GM23248 (cell line): ENCODE measurements at regions not wholly inside any gene's neighbourhood (a gene's known extent, or its start where the extent isn't known, plus 50 kb on each side); places are given as distances from the start of the nearest gene placed in this dataset.
"Not testable (repeated sequence)": the region's sequence is repeated elsewhere in the genome, so short reads cannot be mapped to it uniquely, and the experiment has no call there.

ENCODE experiments used
- DNase-seq: peaks from one replicate; pipeline ENCODE4 v3.0.0-alpha.2; 2015
- H2AFZ ChIP-seq: fragments of 200-600 bp; sonication (generic); 2 replicates; pipeline ENCODE4 v1.6.1; 2016; ENCODE audit warnings: antibody characterized with exemption
- H3F3A ChIP-seq: fragments of 200-600 bp; sonication (generic); 2 replicates; pipeline ENCODE4 v1.6.1; 2016; ENCODE audit warnings: mild to moderate bottlenecking, antibody characterized with exemption, mixed run types; ENCODE audit not compliant: insufficient read depth
- H3K27ac ChIP-seq: fragments of 200-600 bp; sonication (generic); 2 replicates; pipeline ENCODE4 v1.5.1; 2016; ENCODE audit warnings: mild to moderate bottlenecking
- H3K27me3 ChIP-seq: fragments of 200-600 bp; sonication (generic); replicated peaks from 2 replicates; pipeline ENCODE4 v1.6.1; 2016; ENCODE audit warnings: mild to moderate bottlenecking; ENCODE audit not compliant: insufficient read depth
- H3K36me3 ChIP-seq: fragments of 200-600 bp; sonication (generic); 2 replicates; pipeline ENCODE4 v1.6.1; 2016; ENCODE audit warnings: low read depth, mild to moderate bottlenecking
- H3K4me1 ChIP-seq: fragments of 200-600 bp; sonication (generic); 2 replicates; pipeline ENCODE4 v1.6.1; 2016; ENCODE audit warnings: mild to moderate bottlenecking; ENCODE audit not compliant: insufficient read depth
- H3K4me2 ChIP-seq: fragments of 200-600 bp; sonication (generic); one replicate; pipeline ENCODE4 v1.6.1; 2016; ENCODE audit warnings: mild to moderate bottlenecking; ENCODE audit not compliant: unreplicated experiment
- H3K4me3 ChIP-seq: fragments of 200-600 bp; sonication (generic); 2 replicates; pipeline ENCODE4 v1.5.1; 2016; ENCODE audit warnings: mild to moderate bottlenecking
- H3K79me2 ChIP-seq: fragments of 200-600 bp; sonication (generic); 2 replicates; pipeline ENCODE4 v1.6.1; 2016; ENCODE audit warnings: mild to moderate bottlenecking; ENCODE audit not compliant: insufficient read depth
- H3K9ac ChIP-seq: fragments of 200-600 bp; sonication (generic); 2 replicates; pipeline ENCODE4 v1.6.1; 2016; ENCODE audit warnings: mild to moderate bottlenecking
- H3K9me2 ChIP-seq: fragments of 200-600 bp; sonication (generic); 2 replicates; pipeline ENCODE4 v1.6.1; 2016; ENCODE audit warnings: mixed run types, mild to moderate bottlenecking, moderate library complexity; ENCODE audit not compliant: insufficient read depth
- H3K9me3 ChIP-seq: fragments of 200-600 bp; sonication (generic); one replicate; pipeline ENCODE4 v1.6.1; 2017; ENCODE audit warnings: low read depth
- H4K20me1 ChIP-seq: fragments of 200-600 bp; sonication (generic); 2 replicates; pipeline ENCODE4 v1.6.0; 2016; ENCODE audit not compliant: insufficient read depth
- EZH2 ChIP-seq: fragments of 200-600 bp; sonication (generic); IDR thresholded peaks from 2 replicates; pipeline ENCODE4 v1.6.1; 2018; ENCODE audit warnings: antibody characterized with exemption, mild to moderate bottlenecking; ENCODE audit not compliant: insufficient read depth, poor library complexity, severe bottlenecking
- EZH2phosphoT487 ChIP-seq: fragments of 200-600 bp; sonication (generic); IDR thresholded peaks from 2 replicates; pipeline ENCODE4 v1.6.1; 2018; ENCODE audit warnings: antibody characterized with exemption, moderate library complexity, mild to moderate bottlenecking, low read depth; ENCODE audit not compliant: insufficient read depth
- whole genome bisulfite sequencing, 2 experiments: methylation state at CpG; one replicate each; pipeline ENCODE4 v1.1.6; 2015 to 2017; ENCODE audit warnings: low lambda C conversion rate in 2 of 2, low coverage in 1 of 2; ENCODE audit errors: missing lambda C conversion rate in 2 of 2; 5-methylcytosine and 5-hydroxymethylcytosine counted together
- in situ Hi-C: fragments of 300-500 bp; cut with MboI; formaldehyde crosslinking; loops from 2 replicates; pipeline ENCODE4 v1.15.0; 2020

GRCh38 chr7:4383584-4383983 is 298.5 kb upstream of the FOXK1 start:
- no peak for TF ChIP-seq EZH2phosphoT487
- TF ChIP-seq EZH2, result no peak
- Histone ChIP-seq H3K79me2 (no peaks in the 10 kb centered on the region), H4K20me1 (no peaks in the 10 kb centered on the region), H2AFZ (no peak overlapping the region), H3K9me3 (no peaks in the 10 kb centered on the region), H3K4me2 (no peak overlapping the region), H3K9me2 (no peaks in the 10 kb centered on the region), H3K27ac (no peak overlapping the region), H3K4me3 (no peak overlapping the region), H3F3A (no peaks in the 10 kb centered on the region), H3K36me3 (no peaks in the 10 kb centered on the region), H3K27me3 (no peaks in the 10 kb centered on the region), H3K9ac (no peak overlapping the region), H3K4me1 (no peaks in the 10 kb centered on the region)
- WGBS, 2 experiments, result 43 to 47% methylated on average over 12 of the region's 12 CpGs
- no peak for DNase-seq
- in situ Hi-C loops, result no loop called here

DNA sequence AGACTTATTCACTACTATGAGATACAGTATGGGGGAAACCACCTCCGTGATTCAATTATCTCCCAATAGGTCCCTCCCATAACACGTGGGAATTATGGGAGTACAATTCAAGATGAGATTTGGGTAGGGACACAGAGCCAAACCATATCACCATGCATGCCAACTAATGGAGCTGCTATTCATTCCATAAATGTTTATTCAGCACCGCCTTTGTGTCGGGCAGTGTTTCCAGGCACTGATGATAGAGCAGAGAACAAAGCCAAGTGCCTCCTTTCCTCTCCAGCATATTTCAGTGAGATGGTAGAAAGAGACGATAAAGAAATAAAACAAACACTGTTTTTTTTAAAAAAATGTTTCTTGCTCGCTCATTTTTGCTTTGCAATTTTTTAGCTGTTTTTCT is 295.9 kb upstream of the FOXK1 start:
- Histone ChIP-seq H3K27me3 (no peaks in the 10 kb centered on the region), H3K4me1 (no peaks in the 10 kb centered on the region), H2AFZ (no peak overlapping the region), H3F3A (no peaks in the 10 kb centered on the region), H3K79me2 (no peaks in the 10 kb centered on the region), H3K4me3 (no peak overlapping the region), H3K27ac (no peak overlapping the region), H4K20me1 (no peaks in the 10 kb centered on the region), H3K9ac (no peak overlapping the region), H3K9me2 (no peaks in the 10 kb centered on the region), H3K9me3 (no peaks in the 10 kb centered on the region), H3K4me2 (no peak overlapping the region), H3K36me3 (no peaks in the 10 kb centered on the region)
- no peak for TF ChIP-seq EZH2phosphoT487
- TF ChIP-seq EZH2, result no peak
- DNase-seq, result no peak
- 2% methylated on average over 6 of the region's 6 CpGs for WGBS, 2 experiments
- in situ Hi-C loops, result no loop called here

DNA sequence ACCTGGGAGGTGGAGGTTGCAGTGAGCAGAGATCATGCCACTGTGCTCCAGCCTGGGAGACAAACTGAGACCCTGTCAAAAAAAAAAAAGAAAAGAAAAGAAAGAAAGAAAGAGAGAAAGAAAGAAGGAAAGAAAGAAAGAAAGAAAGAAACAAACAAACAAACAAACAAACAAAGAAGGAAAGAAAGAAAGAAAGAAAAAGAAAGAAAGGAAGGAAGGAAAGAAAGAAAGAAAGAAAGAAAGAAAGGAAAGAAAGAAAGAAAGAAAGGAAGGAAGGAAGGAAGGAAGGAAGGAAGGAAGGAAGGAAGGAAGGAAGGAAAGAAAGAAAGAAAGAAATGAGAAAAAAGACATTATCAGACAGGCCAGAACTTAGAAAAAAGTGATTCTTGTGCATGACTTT is 291.0 kb upstream of the FOXK1 start:
- H3K4me3 ChIP-seq, H3K9ac ChIP-seq, in situ Hi-C loops, H3K4me1 ChIP-seq, H3K36me3 ChIP-seq, DNase-seq, H3K4me2 ChIP-seq, H3K9me3 ChIP-seq, H3K27ac ChIP-seq, H2AFZ ChIP-seq, H3F3A ChIP-seq, H3K27me3 ChIP-seq, H3K9me2 ChIP-seq, H4K20me1 ChIP-seq, H3K79me2 ChIP-seq: not testable (repeated sequence)

DNA sequence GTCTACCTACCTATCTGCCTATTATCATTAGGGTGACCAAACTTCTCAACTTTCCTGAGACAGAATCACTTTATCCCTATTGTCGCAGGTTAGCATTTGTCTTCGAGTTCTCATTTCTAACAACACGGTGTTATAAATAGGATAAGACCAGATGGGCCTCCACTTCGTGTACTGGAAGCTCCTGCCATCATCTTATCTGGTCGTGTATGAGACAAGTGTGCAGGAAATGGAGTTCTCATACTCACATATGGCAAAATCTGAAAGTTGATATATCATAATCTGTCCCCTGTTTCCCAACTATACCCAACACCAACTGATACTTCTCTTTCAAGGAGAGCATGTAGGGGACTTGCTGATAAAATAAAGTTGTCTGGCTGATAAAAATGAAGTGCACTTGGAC is 287.4 kb upstream of the FOXK1 start:
- Histone ChIP-seq H2AFZ (no peak overlapping the region), H3F3A (no peaks in the 10 kb centered on the region), H3K27me3 (no peaks in the 10 kb centered on the region), H3K4me2 (no peak overlapping the region), H3K27ac (no peak overlapping the region), H3K4me3 (no peak overlapping the region), H3K9ac (no peak overlapping the region), H3K36me3 (no peaks in the 10 kb centered on the region), H3K9me3 (no peaks in the 10 kb centered on the region), H3K9me2 (no peaks in the 10 kb centered on the region), H4K20me1 (no peaks in the 10 kb centered on the region), H3K4me1 (no peaks in the 10 kb centered on the region), H3K79me2 (no peaks in the 10 kb centered on the region)
- 18 to 20% methylated on average over 5 of the region's 5 CpGs for WGBS, 2 experiments
- TF ChIP-seq EZH2phosphoT487 (no peak), EZH2 (no peak)
- DNase-seq, result no peak
- in situ Hi-C loops, result no loop called here

DNA sequence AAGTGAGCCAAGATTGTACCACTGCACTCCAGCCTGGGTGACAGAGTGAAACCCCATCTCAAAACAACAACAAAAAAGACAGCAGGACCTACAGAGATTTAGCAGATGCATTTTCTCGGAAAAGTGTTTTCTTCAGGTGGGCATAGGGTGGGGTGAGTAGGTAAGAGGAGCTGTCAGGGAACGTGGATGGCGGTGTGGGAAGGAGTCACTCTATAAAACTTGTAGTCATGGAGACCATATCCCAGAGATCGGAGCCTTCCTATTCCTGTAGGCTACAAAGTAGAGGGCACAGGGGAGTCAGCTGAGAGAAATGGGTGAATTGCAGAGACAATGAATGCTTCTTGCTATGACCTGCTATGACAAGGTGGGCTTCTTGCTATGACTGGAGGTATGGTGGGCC is 283.0 kb upstream of the FOXK1 start:
- Histone ChIP-seq H3K27ac (no peak overlapping the region), H3K27me3 (no peaks in the 10 kb centered on the region), H3K9ac (no peak overlapping the region), H3K9me3 (no peaks in the 10 kb centered on the region), H3K4me2 (no peak overlapping the region), H3F3A (no peaks in the 10 kb centered on the region), H2AFZ (no peak overlapping the region), H3K79me2 (no peaks in the 10 kb centered on the region), H3K9me2 (no peaks in the 10 kb centered on the region), H3K36me3 (no peaks in the 10 kb centered on the region), H3K4me3 (no peak overlapping the region), H4K20me1 (no peaks in the 10 kb centered on the region), H3K4me1 (no peaks in the 10 kb centered on the region)
- in situ Hi-C loops, result no loop called here
- no peak for DNase-seq
- 36 to 37% methylated on average over 4 of the region's 4 CpGs for WGBS, 2 experiments
- TF ChIP-seq EZH2phosphoT487, result no peak
